ENCODE measurements at regions not wholly inside any gene's neighbourhood (a gene's known extent, or its start where the extent isn't known, plus 50 kb on each side); places are given as distances from the start of the nearest gene placed in this dataset.

DNA sequence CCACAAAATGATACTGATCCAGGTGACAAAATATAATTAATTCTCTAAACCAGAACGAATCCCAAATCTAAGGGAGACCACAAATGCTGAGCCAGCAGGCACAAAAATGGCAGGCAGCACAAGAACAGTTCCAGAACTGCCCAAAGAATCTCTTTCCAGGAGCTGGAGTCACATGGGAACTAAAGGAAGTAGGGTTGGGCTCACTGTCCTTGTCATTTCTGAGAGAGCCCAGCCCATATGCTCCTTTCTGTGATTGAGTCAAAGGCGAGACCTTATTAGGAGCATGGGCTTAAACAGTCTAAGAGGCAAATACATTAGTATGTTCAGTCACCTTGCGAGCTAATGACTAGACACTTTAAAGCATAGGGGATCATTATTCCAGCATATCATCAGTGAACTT, 327.6 kb upstream of the ARID1B start:
- TF ChIP-seq, protein P1, sequence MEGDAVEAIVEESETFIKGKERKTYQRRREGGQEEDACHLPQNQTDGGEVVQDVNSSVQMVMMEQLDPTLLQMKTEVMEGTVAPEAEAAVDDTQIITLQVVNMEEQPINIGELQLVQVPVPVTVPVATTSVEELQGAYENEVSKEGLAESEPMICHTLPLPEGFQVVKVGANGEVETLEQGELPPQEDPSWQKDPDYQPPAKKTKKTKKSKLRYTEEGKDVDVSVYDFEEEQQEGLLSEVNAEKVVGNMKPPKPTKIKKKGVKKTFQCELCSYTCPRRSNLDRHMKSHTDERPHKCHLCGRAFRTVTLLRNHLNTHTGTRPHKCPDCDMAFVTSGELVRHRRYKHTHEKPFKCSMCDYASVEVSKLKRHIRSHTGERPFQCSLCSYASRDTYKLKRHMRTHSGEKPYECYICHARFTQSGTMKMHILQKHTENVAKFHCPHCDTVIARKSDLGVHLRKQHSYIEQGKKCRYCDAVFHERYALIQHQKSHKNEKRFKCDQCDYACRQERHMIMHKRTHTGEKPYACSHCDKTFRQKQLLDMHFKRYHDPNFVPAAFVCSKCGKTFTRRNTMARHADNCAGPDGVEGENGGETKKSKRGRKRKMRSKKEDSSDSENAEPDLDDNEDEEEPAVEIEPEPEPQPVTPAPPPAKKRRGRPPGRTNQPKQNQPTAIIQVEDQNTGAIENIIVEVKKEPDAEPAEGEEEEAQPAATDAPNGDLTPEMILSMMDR (IDR thresholded peaks at IDR 0.05), result no peak
- TF ChIP-seq POLR2A (IDR thresholded peaks at IDR 0.05), result no peak

All from body of pancreas (tissue), 4 donors.